ENCODE measurements at regions not wholly inside any gene's neighbourhood (a gene's known extent, or its start where the extent isn't known, plus 50 kb on each side); places are given as distances from the start of the nearest gene placed in this dataset.
"Not testable (repeated sequence)": the region's sequence is repeated elsewhere in the genome, so short reads cannot be mapped to it uniquely, and the experiment has no call there.

- H3K4me1 ChIP-seq (ENCODE audit: insufficient read depth, low read length): no peaks in the 10 kb centered on the region; the same call in 1 of the 2 replicates
- no peaks in the 10 kb centered on the region for H3K27me3 ChIP-seq (ENCODE audit: insufficient read depth, low read length)
- no peak overlapping the region for H3K4me3 ChIP-seq (ENCODE audit: low read length)
- H3K36me3 ChIP-seq (ENCODE audit: insufficient read depth, low read depth, low read length): no peaks in the 10 kb centered on the region
- no peaks in the 10 kb centered on the region for H3K9me3 ChIP-seq (ENCODE audit: insufficient read depth, low read depth, low read length)
- H3K27ac ChIP-seq (ENCODE audit: low read length): no peak overlapping the region
- H3K9ac ChIP-seq (ENCODE audit: low read depth, low read length): no peak overlapping the region
These were observed 138.6 kb upstream of the APOOL start for GRCh38 chrX:84865113-84865512.

- not testable (repeated sequence) for H3K27ac ChIP-seq (ENCODE audit: low read length); H3K36me3 ChIP-seq (ENCODE audit: insufficient read depth, low read depth, low read length); H3K4me3 ChIP-seq (ENCODE audit: low read length); H3K9ac ChIP-seq (ENCODE audit: low read depth, low read length); H3K4me1 ChIP-seq (ENCODE audit: insufficient read depth, low read length); H3K27me3 ChIP-seq (ENCODE audit: insufficient read depth, low read length); H3K9me3 ChIP-seq (ENCODE audit: insufficient read depth, low read depth, low read length)
These were observed 133.4 kb upstream of the APOOL start for GRCh38 chrX:84870281-84870680.

DNA sequence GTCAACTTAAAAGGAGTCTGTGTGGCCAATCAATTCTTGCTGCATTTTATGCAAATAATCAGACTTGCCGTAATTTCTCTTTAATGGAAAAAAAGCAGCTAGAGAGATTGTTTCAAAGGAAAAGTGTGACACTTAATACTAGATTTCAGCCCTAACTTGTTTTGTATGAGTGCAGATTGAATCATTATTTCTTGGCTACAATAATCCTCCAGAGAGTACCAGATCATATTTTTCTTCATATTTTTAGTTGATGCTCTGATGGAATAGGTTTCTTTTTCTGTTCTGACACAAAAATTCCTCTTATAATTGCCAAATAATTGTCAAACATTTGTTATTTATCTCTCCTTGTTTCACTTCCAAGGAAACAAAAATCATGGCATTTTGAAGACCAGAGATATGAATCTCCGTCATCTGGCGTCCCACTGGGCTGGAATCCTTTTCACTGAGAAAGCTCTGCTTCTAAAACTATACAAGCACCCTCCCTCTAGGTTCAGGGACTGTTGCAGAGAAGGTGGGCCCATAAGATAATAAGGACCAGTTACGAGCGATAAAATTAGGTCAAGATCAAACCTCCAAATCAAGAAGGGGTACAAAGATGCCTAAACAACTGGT is 131.4 kb upstream of the APOOL start:
- not testable (repeated sequence) for H3K27me3 ChIP-seq (ENCODE audit: insufficient read depth, low read length); H3K27ac ChIP-seq (ENCODE audit: low read length); H3K4me3 ChIP-seq (ENCODE audit: low read length); H3K36me3 ChIP-seq (ENCODE audit: insufficient read depth, low read depth, low read length); H3K4me1 ChIP-seq (ENCODE audit: insufficient read depth, low read length); H3K9ac ChIP-seq (ENCODE audit: low read depth, low read length); H3K9me3 ChIP-seq (ENCODE audit: insufficient read depth, low read depth, low read length)

DNA sequence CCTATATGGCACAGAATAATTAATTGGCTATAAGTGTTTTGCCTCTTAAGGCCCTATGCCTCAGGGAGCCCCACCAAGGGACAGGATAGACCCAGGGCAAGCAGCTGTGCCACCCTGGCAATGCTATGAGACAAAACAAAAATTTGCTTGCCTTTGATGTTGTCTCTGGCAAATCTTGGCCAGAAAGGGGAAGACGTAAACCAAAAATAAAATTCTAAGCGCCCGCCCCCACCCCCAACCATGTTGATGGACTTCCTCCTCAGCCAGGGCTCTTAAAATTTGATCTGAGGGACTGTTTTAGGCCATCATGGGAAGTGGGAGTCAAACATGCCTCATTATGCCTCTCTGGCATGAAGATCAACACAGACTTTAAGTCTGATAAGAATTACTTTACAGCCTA is 130.5 kb upstream of the APOOL start:
- Histone ChIP-seq H3K4me1 (ENCODE audit: insufficient read depth, low read length) (no peaks in the 10 kb centered on the region), H3K4me3 (ENCODE audit: low read length) (no peak overlapping the region), H3K36me3 (ENCODE audit: insufficient read depth, low read depth, low read length) (no peaks in the 10 kb centered on the region), H3K27me3 (ENCODE audit: insufficient read depth, low read length) (no peaks in the 10 kb centered on the region), H3K9ac (ENCODE audit: low read depth, low read length) (no peak overlapping the region), H3K9me3 (ENCODE audit: insufficient read depth, low read depth, low read length) (no peaks in the 10 kb centered on the region), H3K27ac (ENCODE audit: low read length) (no peak overlapping the region)

GRCh38 chrX:84876876-84877275 is 126.8 kb upstream of the APOOL start:
- Histone ChIP-seq H3K9ac (ENCODE audit: low read depth, low read length) (no peak overlapping the region), H3K36me3 (ENCODE audit: insufficient read depth, low read depth, low read length) (no peaks in the 10 kb centered on the region), H3K27ac (ENCODE audit: low read length) (no peak overlapping the region)

GRCh38 chrX:84893897-84894296 is 109.8 kb upstream of the APOOL start:
- no peak overlapping the region for H3K4me3 ChIP-seq (ENCODE audit: low read length)
- no peak overlapping the region for H3K9ac ChIP-seq (ENCODE audit: low read depth, low read length)
- no peak overlapping the region for H3K27ac ChIP-seq (ENCODE audit: low read length)
- H3K9me3 ChIP-seq (ENCODE audit: insufficient read depth, low read depth, low read length): no peaks in the 10 kb centered on the region
- no peaks in the 10 kb centered on the region for H3K36me3 ChIP-seq (ENCODE audit: insufficient read depth, low read depth, low read length)
- H3K27me3 ChIP-seq (ENCODE audit: insufficient read depth, low read length): no peaks in the 10 kb centered on the region
- no peaks in the 10 kb centered on the region for H3K4me1 ChIP-seq (ENCODE audit: insufficient read depth, low read length)

More at GRCh38 chrX:84876876-84877275, 126.8 kb upstream of the APOOL start:
- no peaks in the 10 kb centered on the region for H3K9me3 ChIP-seq (ENCODE audit: insufficient read depth, low read depth, low read length)
- no peak overlapping the region for H3K4me3 ChIP-seq (ENCODE audit: low read length)
- no peaks in the 10 kb centered on the region for H3K4me1 ChIP-seq (ENCODE audit: insufficient read depth, low read length)
- H3K27me3 ChIP-seq (ENCODE audit: insufficient read depth, low read length): no peaks in the 10 kb centered on the region

DNA sequence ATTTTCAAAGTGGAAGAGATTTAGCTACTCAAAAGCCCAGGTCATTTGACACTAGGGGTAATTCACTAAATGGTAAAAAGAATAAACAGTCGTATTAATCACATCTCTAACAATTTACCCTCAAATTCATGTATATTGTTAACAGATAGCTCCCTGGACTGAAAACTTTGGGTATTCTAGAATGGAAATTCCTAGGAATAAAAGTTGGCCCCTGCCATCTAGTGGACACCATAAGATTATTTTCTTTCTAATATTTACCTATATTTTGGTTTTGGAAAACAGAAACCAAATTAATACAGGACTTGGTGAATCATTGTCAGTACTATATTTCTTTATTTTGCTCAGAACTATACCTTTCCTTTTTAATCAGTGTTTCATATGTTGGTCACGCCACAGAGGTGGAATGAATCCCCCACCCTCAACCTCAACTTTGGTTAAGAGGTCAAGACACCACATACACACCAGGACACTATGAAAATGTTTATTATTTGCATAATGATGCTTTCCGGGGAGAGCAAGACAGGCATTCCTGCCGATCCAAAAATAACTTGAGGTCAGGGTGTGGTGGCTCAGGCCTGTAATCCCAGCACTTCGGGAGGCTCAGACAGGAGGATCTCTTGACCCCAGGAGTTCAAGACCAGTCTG is 96.2 kb upstream of the APOOL start:
- Histone ChIP-seq H3K9me3 (ENCODE audit: insufficient read depth, low read depth, low read length) (no peaks in the 10 kb centered on the region), H3K36me3 (ENCODE audit: insufficient read depth, low read depth, low read length) (no peaks in the 10 kb centered on the region), H3K4me3 (ENCODE audit: low read length) (no peak overlapping the region), H3K27ac (ENCODE audit: low read length) (no peak overlapping the region), H3K4me1 (ENCODE audit: insufficient read depth, low read length) (no peaks in the 10 kb centered on the region), H3K27me3 (ENCODE audit: insufficient read depth, low read length) (no peaks in the 10 kb centered on the region), H3K9ac (ENCODE audit: low read depth, low read length) (no peak overlapping the region)

DNA sequence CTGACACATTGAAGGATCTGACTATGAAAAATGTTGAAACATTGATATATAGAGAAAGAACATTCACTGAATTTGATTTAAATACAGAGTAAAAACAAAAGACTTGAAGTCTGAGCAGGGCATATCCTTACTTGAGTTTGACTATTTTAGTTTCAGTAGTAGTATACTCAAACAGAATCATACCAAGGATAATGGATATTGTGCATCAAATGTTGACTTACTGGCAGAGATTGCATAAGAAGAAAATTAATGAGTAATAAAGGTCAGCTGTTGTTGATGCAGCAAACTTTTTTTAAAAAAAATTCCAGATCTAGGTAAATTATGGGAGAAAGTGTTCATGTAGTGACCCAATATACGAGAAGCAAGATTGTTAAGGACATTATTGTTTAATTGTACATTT is 94.5 kb upstream of the APOOL start:
- H3K9me3 ChIP-seq (ENCODE audit: insufficient read depth, low read depth, low read length): no peaks in the 10 kb centered on the region
- H3K4me1 ChIP-seq (ENCODE audit: insufficient read depth, low read length): no peaks in the 10 kb centered on the region
- no peak overlapping the region for H3K27ac ChIP-seq (ENCODE audit: low read length)
- no peak overlapping the region for H3K4me3 ChIP-seq (ENCODE audit: low read length)
- no peaks in the 10 kb centered on the region for H3K36me3 ChIP-seq (ENCODE audit: insufficient read depth, low read depth, low read length)
- no peaks in the 10 kb centered on the region for H3K27me3 ChIP-seq (ENCODE audit: insufficient read depth, low read length)
- H3K9ac ChIP-seq (ENCODE audit: low read depth, low read length): no peak overlapping the region

DNA sequence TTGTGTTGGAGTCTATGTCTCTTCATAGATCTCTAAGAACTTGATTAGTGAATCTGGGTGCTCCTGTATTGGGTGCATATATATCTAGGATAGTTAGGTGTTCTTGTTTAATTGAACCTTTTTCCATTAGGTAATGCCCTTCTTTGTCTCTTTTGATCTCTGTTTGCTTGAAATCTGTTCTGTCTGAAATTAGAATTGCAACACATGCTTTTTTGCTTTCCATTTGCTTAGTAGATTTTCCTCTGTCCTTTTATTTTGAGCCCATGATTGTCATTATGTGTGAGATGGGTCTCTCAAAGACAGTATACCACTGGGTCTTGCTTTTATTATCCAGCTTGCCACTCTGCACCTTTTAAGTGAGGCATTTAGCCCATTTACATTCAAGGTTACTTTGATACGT is 79.1 kb upstream of the APOOL start:
- no peaks in the 10 kb centered on the region for H3K4me1 ChIP-seq (ENCODE audit: insufficient read depth, low read length)
- no peak overlapping the region for H3K4me3 ChIP-seq (ENCODE audit: low read length)
- H3K9ac ChIP-seq (ENCODE audit: low read depth, low read length): no peak overlapping the region
- no peaks in the 10 kb centered on the region for H3K27me3 ChIP-seq (ENCODE audit: insufficient read depth, low read length)
- no peaks in the 10 kb centered on the region for H3K9me3 ChIP-seq (ENCODE audit: insufficient read depth, low read depth, low read length)
- H3K36me3 ChIP-seq (ENCODE audit: insufficient read depth, low read depth, low read length): no peaks in the 10 kb centered on the region
- no peak overlapping the region for H3K27ac ChIP-seq (ENCODE audit: low read length)

DNA sequence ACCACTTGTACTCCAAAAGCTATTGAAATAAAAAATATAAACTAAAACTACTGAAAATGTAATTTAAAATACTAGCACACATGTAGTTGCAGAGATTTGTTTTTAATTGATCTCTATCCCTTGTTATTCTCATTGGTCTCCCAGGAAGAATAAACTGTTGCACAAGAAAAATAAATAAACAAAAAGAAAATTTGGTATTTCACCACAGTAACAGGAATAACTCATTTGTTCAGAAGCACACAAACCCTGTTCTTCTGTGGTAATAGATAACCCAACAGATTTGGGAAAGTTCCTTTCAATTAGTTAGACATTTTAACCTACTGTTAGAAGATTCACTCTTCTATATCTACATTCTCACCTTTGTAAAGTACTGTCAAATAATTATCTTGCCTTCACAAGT is 70.9 kb upstream of the APOOL start:
- Histone ChIP-seq H3K4me3 (ENCODE audit: low read length) (no peak overlapping the region), H3K9ac (ENCODE audit: low read depth, low read length) (no peak overlapping the region), H3K36me3 (ENCODE audit: insufficient read depth, low read depth, low read length) (no peaks in the 10 kb centered on the region), H3K4me1 (ENCODE audit: insufficient read depth, low read length) (no peaks in the 10 kb centered on the region), H3K27ac (ENCODE audit: low read length) (no peak overlapping the region), H3K27me3 (ENCODE audit: insufficient read depth, low read length) (no peaks in the 10 kb centered on the region), H3K9me3 (ENCODE audit: insufficient read depth, low read depth, low read length) (no peaks in the 10 kb centered on the region)

GRCh38 chrX:84933956-84934556 is 69.6 kb upstream of the APOOL start:
- H3K36me3 ChIP-seq (ENCODE audit: insufficient read depth, low read depth, low read length): no peaks in the 10 kb centered on the region
- no peaks in the 10 kb centered on the region for H3K4me1 ChIP-seq (ENCODE audit: insufficient read depth, low read length)
- H3K27me3 ChIP-seq (ENCODE audit: insufficient read depth, low read length): no peaks in the 10 kb centered on the region
- no peak overlapping the region for H3K9ac ChIP-seq (ENCODE audit: low read depth, low read length)
- H3K9me3 ChIP-seq (ENCODE audit: insufficient read depth, low read depth, low read length): no peaks in the 10 kb centered on the region
- no peak overlapping the region for H3K4me3 ChIP-seq (ENCODE audit: low read length)
- no peak overlapping the region for H3K27ac ChIP-seq (ENCODE audit: low read length)
